IPS DF 6.9 (cell line): ENCODE measurements at regions not wholly inside any gene's neighbourhood (a gene's known extent, or its start where the extent isn't known, plus 50 kb on each side); places are given as distances from the start of the nearest gene placed in this dataset.
"Not testable (repeated sequence)": the region's sequence is repeated elsewhere in the genome, so short reads cannot be mapped to it uniquely, and the experiment has no call there.

Source experiments
- DNase-seq: peaks from one replicate; pipeline ENCODE4 v3.0.0-alpha.2; 2013; ENCODE audit warnings: low read depth, low spot score
- H3K27ac ChIP-seq: one replicate; pipeline ENCODE4 v1.5.1; 2013; ENCODE audit warnings: low read length, control low read depth
- H3K27me3 ChIP-seq: 2 replicates; pipeline ENCODE4 v1.6.1; 2013; ENCODE audit warnings: mild to moderate bottlenecking, low read length; ENCODE audit not compliant: control insufficient read depth, insufficient read depth
- H3K36me3 ChIP-seq: 2 replicates; pipeline ENCODE4 v1.6.1; 2013; ENCODE audit warnings: low read length; ENCODE audit not compliant: control insufficient read depth, insufficient read depth
- H3K4me1 ChIP-seq: 2 replicates; pipeline ENCODE4 v1.6.1; 2013; ENCODE audit warnings: low read length; ENCODE audit not compliant: control insufficient read depth, insufficient read depth
- H3K4me3 ChIP-seq: 2 replicates; pipeline ENCODE4 v1.5.1; 2013; ENCODE audit warnings: mild to moderate bottlenecking, low read length
- H3K9me3 ChIP-seq: 2 replicates; pipeline ENCODE4 v1.6.1; 2013; ENCODE audit warnings: low read length, inconsistent platforms; ENCODE audit not compliant: control insufficient read depth, insufficient read depth
- WGBS: extraction: QIAGEN DNeasy Blood & Tissue Kit; methylation state at CpG from one replicate; pipeline ENCODE4 v1.1.7; 2013; ENCODE audit warnings: mixed read lengths, missing lambda C conversion rate; ENCODE audit not compliant: insufficient read length, insufficient coverage; 5-methylcytosine and 5-hydroxymethylcytosine counted together

DNA sequence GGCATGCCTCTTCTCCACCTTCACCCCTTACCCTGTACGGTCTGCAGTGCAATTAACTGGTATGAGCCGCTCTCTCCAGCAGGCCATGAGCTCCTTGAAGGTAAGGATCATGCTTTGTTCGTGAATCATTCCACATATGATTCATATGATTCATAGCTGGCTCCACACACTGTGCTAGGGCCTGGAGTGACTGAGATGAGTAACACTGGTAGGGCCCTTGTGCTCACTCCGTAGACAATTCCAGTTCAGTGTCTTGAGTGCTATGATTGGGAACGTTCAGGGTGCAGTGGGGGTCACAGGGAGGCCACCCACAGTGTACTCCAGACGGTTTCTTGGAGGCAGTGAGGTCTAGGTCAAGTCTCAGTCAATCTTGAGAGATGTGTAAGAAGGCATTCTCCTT is 239.8 kb downstream of the LMX1A start:
- H3K36me3 ChIP-seq: no peaks in the 10 kb centered on the region
- no peak overlapping the region for H3K27ac ChIP-seq
- peaks cover 25% of the 10 kb centered on the region; the same call in 1 of the 2 replicates for H3K27me3 ChIP-seq
- no peaks in the 10 kb centered on the region for H3K4me1 ChIP-seq
- WGBS: no CpG with 5 or more reads among the region's 6 CpGs
- no peak for DNase-seq
- no peaks in the 10 kb centered on the region for H3K9me3 ChIP-seq
- no peak overlapping the region for H3K4me3 ChIP-seq

DNA sequence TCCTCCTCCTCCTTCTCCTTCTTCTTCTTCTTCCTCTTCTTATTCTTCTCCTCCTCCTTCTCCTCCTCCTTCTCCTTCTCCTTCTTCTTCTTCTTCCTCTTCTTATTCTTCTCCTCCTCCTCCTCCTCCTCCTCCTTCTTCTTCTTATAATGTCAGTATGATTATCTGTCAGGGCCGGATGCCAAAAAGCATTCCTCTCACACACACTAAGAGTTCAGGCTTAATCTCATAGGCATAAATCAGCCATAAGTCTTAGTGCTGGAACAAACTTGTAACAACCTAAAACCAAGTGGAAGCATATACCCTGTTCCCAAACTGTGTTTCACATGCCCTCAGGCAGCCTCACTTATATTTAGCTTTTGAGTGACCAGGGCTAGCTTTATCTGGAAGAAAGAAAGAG is 240.3 kb downstream of the LMX1A start:
- Histone ChIP-seq H3K36me3 (no peaks in the 10 kb centered on the region), H3K9me3 (no peaks in the 10 kb centered on the region), H3K4me1 (no peaks in the 10 kb centered on the region), H3K27me3 (peaks cover 25% of the 10 kb centered on the region; the same call in 1 of the 2 replicates), H3K4me3 (no peak overlapping the region), H3K27ac (no peak overlapping the region)
- no peak for DNase-seq
- no CpG with 5 or more reads among the region's 1 CpG for WGBS

DNA sequence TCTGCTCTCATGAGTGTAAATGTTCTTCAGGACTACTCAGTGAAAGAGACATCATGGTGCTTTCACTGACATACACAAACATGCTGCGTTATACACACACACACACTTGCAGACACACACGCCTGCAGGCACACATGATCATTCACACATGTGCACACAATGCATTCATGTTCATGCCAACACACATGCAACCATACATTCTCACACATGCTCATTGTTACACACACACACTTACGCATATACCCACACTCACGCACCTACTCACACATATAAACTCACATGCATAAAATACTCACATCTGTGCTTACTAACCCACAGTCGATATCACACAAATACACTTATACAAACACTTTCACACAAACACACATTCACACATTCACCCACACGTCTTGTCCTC is 241.6 kb downstream of the LMX1A start:
- no peaks in the 10 kb centered on the region for H3K36me3 ChIP-seq
- 100% methylated on average over 4 of the region's 6 CpGs for WGBS
- no peak overlapping the region for H3K4me3 ChIP-seq
- no peak for DNase-seq
- peaks cover 25% of the 10 kb centered on the region; the same call in 1 of the 2 replicates for H3K27me3 ChIP-seq
- H3K27ac ChIP-seq: no peak overlapping the region
- no peaks in the 10 kb centered on the region for H3K9me3 ChIP-seq
- H3K4me1 ChIP-seq: no peaks in the 10 kb centered on the region

DNA sequence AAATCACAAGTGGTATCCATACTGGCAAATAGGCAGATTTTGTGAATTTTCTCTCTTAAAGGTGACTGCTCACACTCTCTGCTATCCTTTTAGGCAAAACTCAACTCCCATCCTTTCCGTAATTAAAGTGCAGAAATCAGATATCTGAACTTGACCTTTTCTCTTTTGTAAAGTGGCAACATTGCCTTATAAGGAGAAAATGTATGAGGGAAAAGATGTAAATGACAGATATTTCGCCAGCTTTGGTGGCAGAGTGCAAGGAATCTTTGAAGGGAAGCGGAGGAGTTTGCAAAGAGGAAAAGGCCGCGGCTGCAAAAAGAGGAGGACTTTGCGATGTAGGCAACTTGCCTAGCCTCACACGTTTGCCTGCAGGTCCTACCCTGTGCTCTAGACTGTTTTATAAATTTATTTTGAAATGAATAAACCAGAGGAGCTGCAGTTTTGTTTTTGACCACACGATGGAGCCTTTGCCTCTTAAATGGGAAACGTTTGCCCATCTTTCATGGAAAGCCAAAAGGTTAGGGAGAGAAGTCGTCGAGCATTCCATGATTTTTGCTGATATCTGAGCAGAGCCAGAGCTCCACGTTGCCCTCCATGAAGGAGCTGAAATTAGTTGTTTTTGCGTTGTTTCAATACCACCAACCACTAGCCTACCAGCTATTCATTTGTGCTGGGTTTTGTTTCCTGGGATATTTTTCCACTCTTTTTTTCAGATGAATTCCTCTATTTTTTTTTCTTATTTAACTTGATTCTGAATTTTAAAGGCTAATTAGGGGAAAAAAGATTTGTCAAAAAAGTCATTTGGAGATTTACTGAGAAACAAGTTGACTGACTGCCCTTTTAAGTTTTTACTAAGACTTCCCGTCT is 242.3 kb downstream of the LMX1A start:
- WGBS: no CpG with 5 or more reads among the region's 14 CpGs
- DNase-seq: peak; percentile 60
- Histone ChIP-seq H3K27me3 (peaks cover 25% of the 10 kb centered on the region; the same call in 1 of the 2 replicates), H3K9me3 (no peaks in the 10 kb centered on the region), H3K4me3 (no peak overlapping the region), H3K27ac (no peak overlapping the region), H3K36me3 (no peaks in the 10 kb centered on the region), H3K4me1 (no peaks in the 10 kb centered on the region)

- Histone ChIP-seq H3K4me3 (no peak overlapping the region), H3K4me1 (peaks cover 2% of the 10 kb centered on the region), H3K27ac (no peak overlapping the region), H3K36me3 (no peaks in the 10 kb centered on the region), H3K27me3 (peaks cover 12% of the 10 kb centered on the region; the same call in 1 of the 2 replicates), H3K9me3 (0 out of 2 replicates have a peak, but pooled peaks cover 1% of the 10 kb centered on the region)
- no CpG with 5 or more reads among the region's 7 CpGs for WGBS
- no peak for DNase-seq
Observed at GRCh38 chr1:165112260-165112659, 244.3 kb downstream of the LMX1A start.

- DNase-seq: no peak
- Histone ChIP-seq H3K9me3 (0 out of 2 replicates have a peak, but pooled peaks cover 1% of the 10 kb centered on the region), H3K4me1 (peaks cover 2% of the 10 kb centered on the region), H3K27me3 (no peaks in the 10 kb centered on the region), H3K36me3 (no peaks in the 10 kb centered on the region), H3K4me3 (no peak overlapping the region), H3K27ac (no peak overlapping the region)
- WGBS: no CpG with 5 or more reads among the region's 4 CpGs
Observed at GRCh38 chr1:165109013-165109412, 247.5 kb downstream of the LMX1A start.

DNA sequence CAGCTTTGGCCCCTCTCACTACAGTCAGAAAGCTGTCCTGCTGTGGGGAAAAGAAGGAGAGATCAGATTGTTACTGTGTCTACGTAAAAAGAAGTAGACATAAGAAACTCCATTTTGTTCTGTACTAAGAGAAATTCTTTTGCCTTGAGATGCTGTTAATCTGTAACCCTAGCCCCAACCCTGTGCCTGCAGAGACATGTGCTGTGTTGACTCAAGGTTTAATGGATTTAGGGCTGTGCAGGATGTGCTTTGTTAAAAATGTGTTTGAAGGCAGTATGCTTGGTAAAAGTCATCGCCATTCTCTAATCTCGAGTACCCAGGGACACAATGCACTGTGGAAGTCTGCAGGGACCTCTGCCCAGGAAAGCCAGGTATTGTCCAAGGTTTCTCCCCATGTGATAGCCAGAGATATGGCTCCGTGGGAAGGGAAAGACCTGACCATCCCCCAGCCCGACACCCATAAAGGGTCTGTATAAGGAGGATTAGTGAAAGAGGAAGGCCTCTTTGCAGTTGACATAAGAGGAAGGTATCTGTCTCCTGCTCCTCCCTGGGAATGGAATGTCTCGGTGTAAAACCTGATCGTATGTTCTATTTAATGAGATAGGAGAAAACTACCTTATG is 263.9 kb downstream of the LMX1A start:
- no CpG with 5 or more reads among the region's 7 CpGs for WGBS
- not testable (repeated sequence) for H3K4me3 ChIP-seq, H3K9me3 ChIP-seq, H3K36me3 ChIP-seq, H3K27ac ChIP-seq, H3K4me1 ChIP-seq, H3K27me3 ChIP-seq, DNase-seq

- no peaks in the 10 kb centered on the region for H3K36me3 ChIP-seq
- H3K4me1 ChIP-seq: no peaks in the 10 kb centered on the region; the same call in 1 of the 2 replicates
- no peak overlapping the region for H3K27ac ChIP-seq
- H3K9me3 ChIP-seq: no peaks in the 10 kb centered on the region
- no peaks in the 10 kb centered on the region for H3K27me3 ChIP-seq
- DNase-seq: no peak
- WGBS: no CpG with 5 or more reads among the region's 4 CpGs
- H3K4me3 ChIP-seq: no peak overlapping the region
Observed at GRCh38 chr1:165080253-165080896, 276.1 kb downstream of the LMX1A start.

GRCh38 chr1:165078391-165078790 is 278.1 kb downstream of the LMX1A start:
- Histone ChIP-seq H3K9me3 (no peaks in the 10 kb centered on the region), H3K27me3 (no peaks in the 10 kb centered on the region), H3K4me3 (no peak overlapping the region), H3K27ac (no peak overlapping the region), H3K36me3 (no peaks in the 10 kb centered on the region), H3K4me1 (no peaks in the 10 kb centered on the region; the same call in 1 of the 2 replicates)
- no peak for DNase-seq

DNA sequence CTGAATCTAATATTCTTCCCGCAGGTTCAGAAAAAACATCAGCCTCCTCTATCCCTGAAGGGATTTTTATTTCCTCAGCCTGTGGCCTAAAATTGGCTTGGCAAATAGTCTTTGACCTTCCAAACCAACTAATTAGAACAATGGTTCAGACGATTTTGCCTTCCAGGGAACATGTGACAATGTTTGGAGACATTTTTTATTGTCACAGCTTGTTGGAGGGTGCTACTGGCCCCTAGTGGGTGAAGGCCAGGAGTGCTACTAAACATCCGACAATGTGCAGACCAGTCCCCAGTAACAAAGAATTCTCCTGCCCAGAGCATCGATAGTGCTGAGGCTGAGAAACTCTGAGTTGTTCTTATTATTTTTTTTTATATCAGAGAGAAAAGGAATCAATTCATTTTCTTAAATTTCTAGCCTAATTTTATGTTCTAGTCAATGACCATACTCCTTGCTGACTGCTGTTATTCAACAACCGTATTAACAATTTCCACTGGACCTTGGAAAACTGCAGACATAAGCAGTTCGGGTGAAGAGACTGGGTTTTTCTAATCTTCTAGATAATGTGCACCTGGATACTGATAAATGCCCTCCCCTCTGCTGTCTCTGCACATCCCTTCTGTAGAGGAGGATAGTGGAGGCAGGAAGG is 280.7 kb downstream of the LMX1A start:
- Histone ChIP-seq H3K27ac (no peak overlapping the region), H3K4me3 (no peak overlapping the region), H3K9me3 (no peaks in the 10 kb centered on the region), H3K36me3 (no peaks in the 10 kb centered on the region), H3K27me3 (no peaks in the 10 kb centered on the region), H3K4me1 (peaks cover under 1% of the 10 kb centered on the region; the same call in 1 of the 2 replicates)
- WGBS: no CpG with 5 or more reads among the region's 6 CpGs
- DNase-seq: no peak
